ENCODE measurements at regions not wholly inside any gene's neighbourhood (a gene's known extent, or its start where the extent isn't known, plus 50 kb on each side); places are given as distances from the start of the nearest gene placed in this dataset.

DNA sequence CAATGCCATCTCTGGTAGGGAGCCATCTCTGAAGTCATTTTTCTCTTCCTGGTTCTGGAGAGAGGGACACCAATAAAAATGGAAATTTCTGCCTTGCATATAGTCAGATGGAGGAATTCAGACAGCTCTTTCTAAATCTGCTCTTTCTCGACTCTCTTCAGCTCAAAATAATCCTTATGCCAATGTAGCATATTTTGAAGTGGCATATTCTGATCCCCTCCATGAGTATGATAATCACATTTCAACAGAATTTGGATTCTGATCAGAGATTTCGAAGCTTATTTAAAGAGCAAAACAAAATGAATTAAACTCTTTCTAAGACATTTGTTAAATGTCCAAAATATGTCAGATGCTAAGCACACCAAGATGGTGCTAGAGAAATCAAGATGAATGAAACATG is 267.1 kb upstream of the BTBD3 start:
- H3K4me3 ChIP-seq: no peak overlapping the region
- no peaks in the 10 kb centered on the region for H3K9me3 ChIP-seq (ENCODE audit: low read depth)
- H3K27me3 ChIP-seq: no peaks in the 10 kb centered on the region
- H3K4me1 ChIP-seq (ENCODE audit: low read depth): no peaks in the 10 kb centered on the region
- no peak for DNase-seq (ENCODE audit: low read depth in 1 of 2, low spot score in 1 of 2)
- no peak for TF ChIP-seq CTCF (IDR thresholded peaks at IDR 0.05; ENCODE audit: low read depth, low read length)
- H3K36me3 ChIP-seq: no peaks in the 10 kb centered on the region
- no peak overlapping the region for H3K27ac ChIP-seq

GRCh38 chr20:11651138-11651537 is 266.6 kb upstream of the BTBD3 start:
- DNase-seq (ENCODE audit: low read depth in 1 of 2, low spot score in 1 of 2): no peak
- Histone ChIP-seq H3K4me3 (no peak overlapping the region), H3K4me1 (ENCODE audit: low read depth) (no peaks in the 10 kb centered on the region), H3K36me3 (no peaks in the 10 kb centered on the region), H3K9me3 (ENCODE audit: low read depth) (no peaks in the 10 kb centered on the region), H3K27me3 (no peaks in the 10 kb centered on the region), H3K27ac (no peak overlapping the region)
- no peak for TF ChIP-seq CTCF (IDR thresholded peaks at IDR 0.05; ENCODE audit: low read depth, low read length)

DNA sequence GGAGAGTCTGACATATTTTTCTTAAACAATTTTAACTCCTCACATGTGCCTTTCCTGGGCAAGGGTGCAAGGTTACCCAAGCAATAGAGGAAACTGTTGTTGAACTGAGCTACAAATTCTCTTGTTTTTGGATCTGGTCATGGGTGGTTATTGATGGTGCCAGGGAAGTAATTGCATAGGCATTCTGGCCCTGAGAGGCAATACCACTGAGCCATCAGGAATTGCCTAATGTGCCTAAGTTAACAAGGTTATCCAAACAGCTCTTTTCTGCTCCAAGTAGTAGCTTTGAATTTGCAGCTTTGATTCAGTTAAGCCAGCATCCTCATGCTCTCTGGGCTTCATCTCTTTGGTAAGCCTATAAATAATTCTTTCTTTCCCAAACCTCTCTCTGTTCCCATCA is 266.0 kb upstream of the BTBD3 start:
- H3K9me3 ChIP-seq (ENCODE audit: low read depth): no peaks in the 10 kb centered on the region
- H3K27ac ChIP-seq: no peak overlapping the region
- no peaks in the 10 kb centered on the region for H3K4me1 ChIP-seq (ENCODE audit: low read depth)
- no peaks in the 10 kb centered on the region for H3K36me3 ChIP-seq
- DNase-seq (ENCODE audit: low read depth in 1 of 2, low spot score in 1 of 2): no peak
- no peak overlapping the region for H3K4me3 ChIP-seq
- no peaks in the 10 kb centered on the region for H3K27me3 ChIP-seq
- TF ChIP-seq CTCF (IDR thresholded peaks at IDR 0.05; ENCODE audit: low read depth, low read length): no peak

GRCh38 chr20:11652128-11652527 is 265.6 kb upstream of the BTBD3 start:
- Histone ChIP-seq H3K4me1 (ENCODE audit: low read depth) (no peaks in the 10 kb centered on the region), H3K27me3 (no peaks in the 10 kb centered on the region), H3K27ac (no peak overlapping the region), H3K9me3 (ENCODE audit: low read depth) (no peaks in the 10 kb centered on the region), H3K4me3 (no peak overlapping the region), H3K36me3 (no peaks in the 10 kb centered on the region)
- TF ChIP-seq CTCF (IDR thresholded peaks at IDR 0.05; ENCODE audit: low read depth, low read length): no peak
- no peak for DNase-seq (ENCODE audit: low read depth in 1 of 2, low spot score in 1 of 2)

- no peak for TF ChIP-seq CTCF (IDR thresholded peaks at IDR 0.05; ENCODE audit: low read depth, low read length)
- Histone ChIP-seq H3K4me1 (ENCODE audit: low read depth) (no peaks in the 10 kb centered on the region), H3K36me3 (no peaks in the 10 kb centered on the region), H3K9me3 (ENCODE audit: low read depth) (no peaks in the 10 kb centered on the region), H3K4me3 (no peak overlapping the region), H3K27ac (no peak overlapping the region), H3K27me3 (no peaks in the 10 kb centered on the region)
- no peak for DNase-seq (ENCODE audit: low read depth in 1 of 2, low spot score in 1 of 2)
These were observed 262.9 kb upstream of the BTBD3 start for GRCh38 chr20:11654766-11655165.

DNA sequence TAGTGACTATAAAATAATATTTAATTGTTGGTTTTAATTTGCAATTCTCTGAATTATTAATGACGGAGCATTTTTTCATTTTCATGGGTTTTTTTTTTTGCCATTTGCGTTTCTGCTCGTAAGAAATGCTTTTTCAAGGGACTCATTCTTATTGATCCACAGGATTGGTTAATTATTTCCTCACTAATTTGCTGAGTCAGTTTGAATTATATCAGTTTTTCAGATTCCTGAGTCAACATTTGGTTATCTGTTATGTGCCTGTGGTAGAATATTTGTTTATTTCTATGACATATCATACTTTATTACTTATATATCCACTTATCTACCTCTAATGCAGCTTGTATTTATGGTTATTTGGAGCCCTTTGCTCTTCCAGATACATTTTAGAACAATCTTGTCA is 257.0 kb upstream of the BTBD3 start:
- Histone ChIP-seq H3K36me3 (no peaks in the 10 kb centered on the region), H3K27ac (no peak overlapping the region), H3K4me1 (ENCODE audit: low read depth) (no peaks in the 10 kb centered on the region), H3K27me3 (no peaks in the 10 kb centered on the region), H3K4me3 (no peak overlapping the region), H3K9me3 (ENCODE audit: low read depth) (no peaks in the 10 kb centered on the region)
- no peak for TF ChIP-seq CTCF (IDR thresholded peaks at IDR 0.05; ENCODE audit: low read depth, low read length)
- no peak for DNase-seq (ENCODE audit: low read depth in 1 of 2, low spot score in 1 of 2)
